PC-9 (cell line): ENCODE measurements at regions not wholly inside any gene's neighbourhood (a gene's known extent, or its start where the extent isn't known, plus 50 kb on each side); places are given as distances from the start of the nearest gene placed in this dataset.

Source experiments
- BruUV-seq: library from RNA; stranded (reverse); fragments of 400-500 nt; replicated peaks from 2 replicates; lab custom pipeline; 2021; lab: Mats Ljungman, UMichigan
- CTCF ChIA-PET: fragments of 300-600 bp; sonication (Branson Sonifier 250); formaldehyde crosslinking; loops from one replicate; lab custom pipeline; 2022; ENCODE audit warnings: antibody characterized with exemption; lab: Charles Lee
- POLR2A ChIA-PET: fragments of 300-600 bp; sonication (Branson Sonifier 250); formaldehyde crosslinking; loops from one replicate; lab custom pipeline; 2022; ENCODE audit warnings: antibody characterized with exemption; ENCODE audit not compliant: unreplicated experiment; lab: Charles Lee
- DNase-seq, 2 experiments: peaks; one replicate each; pipeline versions ENCODE4 v3.0.0 to v3.0.0-alpha.2; 2015 to 2022; ENCODE audit warnings: mixed read lengths in 1 of 2
- H2AFZ ChIP-seq: fragments of 200-600 bp; sonication (generic); 2 replicates; pipeline ENCODE4 v1.8.1; 2017; ENCODE audit warnings: antibody characterized with exemption
- H3F3A ChIP-seq: fragments of 200-600 bp; sonication (generic); 2 replicates; pipeline ENCODE4 v1.8.1; 2017; ENCODE audit warnings: antibody characterized with exemption, mild to moderate bottlenecking, low read depth; ENCODE audit not compliant: insufficient read depth
- H3K27ac ChIP-seq: fragments of 200-600 bp; sonication (generic); 2 replicates; pipeline ENCODE4 v1.6.1; 2016; ENCODE audit warnings: mixed run types
- H3K27me3 ChIP-seq: fragments of 200-600 bp; sonication (generic); 2 replicates; pipeline ENCODE4 v1.6.1; 2016; ENCODE audit warnings: low read depth, mixed run types; ENCODE audit not compliant: insufficient read depth
- H3K36me3 ChIP-seq: fragments of 200-600 bp; sonication (generic); 2 replicates; pipeline ENCODE4 v1.6.1; 2016; ENCODE audit warnings: low read depth, mixed run types
- H3K4me1 ChIP-seq: fragments of 200-600 bp; sonication (generic); replicated peaks from 2 replicates; pipeline ENCODE4 v1.6.1; 2016; ENCODE audit warnings: mixed run types; ENCODE audit not compliant: insufficient read depth
- H3K4me2 ChIP-seq: fragments of 200-600 bp; sonication (generic); 2 replicates; pipeline ENCODE4 v1.6.1; 2017; ENCODE audit warnings: mixed run types
- H3K4me3 ChIP-seq: fragments of 200-600 bp; sonication (generic); 2 replicates; pipeline ENCODE4 v1.6.1; 2016; ENCODE audit warnings: mixed run types
- H3K79me2 ChIP-seq: fragments of 200-600 bp; sonication (generic); 2 replicates; pipeline ENCODE4 v1.6.1; 2017; ENCODE audit warnings: low read depth, mixed run types
- H3K9me2 ChIP-seq: fragments of 200-600 bp; sonication (generic); 2 replicates; pipeline ENCODE4 v1.8.1; 2017; ENCODE audit warnings: mild to moderate bottlenecking; ENCODE audit not compliant: insufficient read depth
- H3K9me3 ChIP-seq: fragments of 200-600 bp; sonication (generic); 2 replicates; pipeline ENCODE4 v1.8.1; 2016; ENCODE audit warnings: low read depth; ENCODE audit not compliant: insufficient read depth
- H4K20me1 ChIP-seq: fragments of 200-600 bp; sonication (generic); 2 replicates; pipeline ENCODE4 v1.8.1; 2017; ENCODE audit not compliant: insufficient read depth
- CTCF ChIP-seq: fragments of 200-600 bp; sonication (generic); conservative IDR thresholded peaks from 2 replicates; pipeline ENCODE4 v1.6.1; 2017; ENCODE audit warnings: mixed run types, antibody characterized with exemption, mild to moderate bottlenecking, moderate library complexity
- EZH2 ChIP-seq: fragments of 200-600 bp; sonication (generic); IDR thresholded peaks from 2 replicates; pipeline ENCODE4 v1.8.0; 2017; ENCODE audit warnings: antibody characterized with exemption, low read depth
- intact Hi-C: fragments of 100-400 bp; cut with micrococcal nuclease; formaldehyde crosslinking; loops from one replicate; pipeline ENCODE4 v1.10.0; 2022; ENCODE audit not compliant: unreplicated experiment

GRCh38 chr5:74272831-74273451, 367.6 kb downstream of the ENC1 start:
- Histone ChIP-seq H3K4me2 (peak overlapping the region; percentile 39; the same call in 1 of the 2 replicates), H3K36me3 (no peaks in the 10 kb centered on the region), H3K27me3 (no peaks in the 10 kb centered on the region), H3K4me1 (peaks cover 22% of the 10 kb centered on the region), H3K9me3 (peaks cover 11% of the 10 kb centered on the region; the same call in 1 of the 2 replicates), H2AFZ (no peak overlapping the region; the same call in 1 of the 2 replicates), H4K20me1 (no peaks in the 10 kb centered on the region), H3K79me2 (no peaks in the 10 kb centered on the region), H3K4me3 (no peak overlapping the region), H3F3A (no peaks in the 10 kb centered on the region; the same call in 1 of the 2 replicates), H3K27ac (peak overlapping the region; percentile 71), H3K9me2 (no peaks in the 10 kb centered on the region; the same call in 1 of the 2 replicates)
- intact Hi-C loops, result loop anchor here (1.0 to 5.0 kb wide), 8 partner anchors 31 to 370 kb away; no protein-coding TSS in a partner anchor
- ChIA-PET CTCF (interaction anchor here (0.8 kb wide), 1 partner anchor 42 kb away, joined by 3 read pairs; no protein-coding TSS in a partner anchor), POLR2A (interaction anchor here (0.6 kb wide), 1 partner anchor 368 kb away, joined by 3 read pairs; no protein-coding TSS in a partner anchor)
- BruUV-seq, result no TSS peak
- TF ChIP-seq CTCF, result no peak
- TF ChIP-seq EZH2, result no peak
- no peak for DNase-seq

GRCh38 chr5:74272024-74272775, 368.3 kb downstream of the ENC1 start:
- ChIA-PET CTCF (interaction anchor here (0.8 to 1.0 kb wide), 3 partner anchors 30 to 236 kb away, joined by 3 to 4 read pairs (median 3); no protein-coding TSS in a partner anchor), POLR2A (interaction anchor here (0.6 to 1.0 kb wide), 5 partner anchors 32 to 1317 kb away, joined by 3 to 13 read pairs (median 3); no protein-coding TSS in a partner anchor)
- Histone ChIP-seq H4K20me1 (no peaks in the 10 kb centered on the region), H3K79me2 (no peaks in the 10 kb centered on the region), H3K9me2 (no peaks in the 10 kb centered on the region; the same call in 1 of the 2 replicates), H3K27ac (peak overlapping the region; percentile 71), H3K9me3 (peaks cover 11% of the 10 kb centered on the region; the same call in 1 of the 2 replicates), H3K27me3 (no peaks in the 10 kb centered on the region), H2AFZ (peak overlapping the region; percentile 70), H3K4me1 (peaks cover 22% of the 10 kb centered on the region), H3K36me3 (no peaks in the 10 kb centered on the region), H3K4me2 (peak overlapping the region; percentile 39), H3F3A (no peaks in the 10 kb centered on the region; the same call in 1 of the 2 replicates), H3K4me3 (no peak overlapping the region)
- no TSS peak for BruUV-seq
- TF ChIP-seq CTCF, result no peak
- no peak for TF ChIP-seq EZH2
- peak; percentile 59 to 80 for DNase-seq
- intact Hi-C loops, result loop anchor here (1.0 to 5.0 kb wide), 8 partner anchors 30 to 371 kb away; no protein-coding TSS in a partner anchor

GRCh38 chr5:74268297-74268696, 372.2 kb downstream of the ENC1 start:
- no peaks in the 10 kb centered on the region for H3K36me3 ChIP-seq
- no peak overlapping the region for H3K4me2 ChIP-seq
- ChIA-PET POLR2A (no interaction called here), CTCF (no interaction called here)
- intact Hi-C loops, result no loop called here
- no peak overlapping the region for H3K4me3 ChIP-seq
- no TSS peak for BruUV-seq
- no peaks in the 10 kb centered on the region for H3K79me2 ChIP-seq
- H3K9me3 ChIP-seq, result peaks cover 6% of the 10 kb centered on the region; the same call in 1 of the 2 replicates
- H3K27ac ChIP-seq, result no peak overlapping the region
- TF ChIP-seq CTCF (no peak), EZH2 (no peak)
- no peaks in the 10 kb centered on the region for H4K20me1 ChIP-seq
- no peaks in the 10 kb centered on the region; the same call in 1 of the 2 replicates for H3F3A ChIP-seq
- H2AFZ ChIP-seq, result no peak overlapping the region
- DNase-seq, result no peak
- H3K27me3 ChIP-seq, result no peaks in the 10 kb centered on the region
- no peaks in the 10 kb centered on the region; the same call in 1 of the 2 replicates for H3K9me2 ChIP-seq
- peaks cover 22% of the 10 kb centered on the region for H3K4me1 ChIP-seq
